Trophoblast cell (in vitro differentiated cells and primary cell): ENCODE measurements at regions not wholly inside any gene's neighbourhood (a gene's known extent, or its start where the extent isn't known, plus 50 kb on each side); places are given as distances from the start of the nearest gene placed in this dataset.

ENCODE experiments used
- DNase-seq, 2 donors: peaks; one replicate each; pipeline ENCODE4 v3.0.0-alpha.2; 2016
- H2AFZ ChIP-seq: 2 replicates; pipeline ENCODE4 v1.6.1; 2013; ENCODE audit warnings: low read length, moderate library complexity, mild to moderate bottlenecking; ENCODE audit not compliant: insufficient read depth, poor library complexity
- H2AK5ac ChIP-seq: 2 replicates; pipeline ENCODE4 v1.6.1; 2013; ENCODE audit warnings: mild to moderate bottlenecking, low read length
- H2BK120ac ChIP-seq: 2 replicates; pipeline ENCODE4 v1.6.1; 2013; ENCODE audit warnings: low read length, mild to moderate bottlenecking, moderate library complexity; ENCODE audit not compliant: insufficient read depth, poor library complexity
- H2BK12ac ChIP-seq: 2 replicates; pipeline ENCODE4 v1.6.1; 2013; ENCODE audit warnings: mild to moderate bottlenecking, low read length, moderate library complexity
- H2BK5ac ChIP-seq: 2 replicates; pipeline ENCODE4 v1.6.1; 2013; ENCODE audit warnings: low read length, low read depth, moderate library complexity, mild to moderate bottlenecking; ENCODE audit not compliant: poor library complexity
- H3K14ac ChIP-seq: 2 replicates; pipeline ENCODE4 v1.6.1; 2013; ENCODE audit warnings: mild to moderate bottlenecking, low read length
- H3K18ac ChIP-seq: 2 replicates; pipeline ENCODE4 v1.6.1; 2013; ENCODE audit warnings: mild to moderate bottlenecking, low read length
- H3K23ac ChIP-seq: 2 replicates; pipeline ENCODE4 v1.6.1; 2013; ENCODE audit warnings: low read length
- H3K27ac ChIP-seq: 2 replicates; pipeline ENCODE4 v1.5.1; 2013; ENCODE audit warnings: low read depth, mild to moderate bottlenecking, inconsistent platforms, low read length, moderate library complexity
- H3K27me3 ChIP-seq: 2 replicates; pipeline ENCODE4 v1.6.1; 2013; ENCODE audit warnings: inconsistent platforms, mild to moderate bottlenecking, low read length, moderate library complexity; ENCODE audit not compliant: insufficient read depth
- H3K36me3 ChIP-seq, 2 experiments: 1 replicate in 1 of 2; 2 replicates in 1 of 2; pipeline ENCODE4 v1.6.1; 2013; ENCODE audit warnings: low read length in 2 of 2, mild to moderate bottlenecking in 2 of 2, moderate library complexity in 1 of 2; ENCODE audit not compliant: insufficient read depth in 2 of 2, control insufficient read depth in 1 of 2
- H3K4ac ChIP-seq: 2 replicates; pipeline ENCODE4 v1.6.1; 2013; ENCODE audit warnings: low read depth, mild to moderate bottlenecking, low read length, moderate library complexity
- H3K4me1 ChIP-seq, 2 experiments: 1 replicate in 1 of 2; 2 replicates in 1 of 2; pipeline ENCODE4 v1.6.1; 2013; ENCODE audit warnings: low read length in 2 of 2, mild to moderate bottlenecking in 2 of 2, moderate library complexity in 1 of 2; ENCODE audit not compliant: insufficient read depth in 2 of 2, control insufficient read depth in 1 of 2
- H3K4me2 ChIP-seq: 2 replicates; pipeline ENCODE4 v1.6.1; 2013; ENCODE audit warnings: inconsistent platforms, mild to moderate bottlenecking, low read length, moderate library complexity
- H3K4me3 ChIP-seq: 2 replicates; pipeline ENCODE4 v1.5.1; 2013; ENCODE audit warnings: mild to moderate bottlenecking, low read depth, low read length, inconsistent platforms
- H3K79me1 ChIP-seq: one replicate; pipeline ENCODE4 v1.6.1; 2013; ENCODE audit warnings: low read length
- H3K79me2 ChIP-seq: 2 replicates; pipeline ENCODE4 v1.6.1; 2013; ENCODE audit warnings: low read length, mild to moderate bottlenecking; ENCODE audit not compliant: control insufficient read depth, insufficient read depth, poor library complexity
- H3K9ac ChIP-seq: 2 replicates; pipeline ENCODE4 v1.6.1; 2013; ENCODE audit warnings: mild to moderate bottlenecking, low read length
- H3K9me3 ChIP-seq: 2 replicates; pipeline ENCODE4 v1.6.1; 2013; ENCODE audit warnings: low read depth, mild to moderate bottlenecking, control low read depth, inconsistent platforms, low read length; ENCODE audit not compliant: insufficient read depth
- H4K12ac ChIP-seq: 2 replicates; pipeline ENCODE4 v1.6.1; 2013; ENCODE audit warnings: low read depth, mild to moderate bottlenecking, low read length, moderate library complexity
- H4K8ac ChIP-seq: 2 replicates; pipeline ENCODE4 v1.6.1; 2013; ENCODE audit warnings: low read depth, mild to moderate bottlenecking, low read length, moderate library complexity
- H4K91ac ChIP-seq: one replicate; pipeline ENCODE4 v1.6.1; 2013; ENCODE audit warnings: low read depth, mild to moderate bottlenecking, low read length, moderate library complexity
- WGBS: extraction: QIAGEN DNeasy Blood & Tissue Kit; methylation state at CpG from one replicate; pipeline ENCODE4 v1.1.7; 2013; ENCODE audit warnings: missing lambda C conversion rate; ENCODE audit not compliant: insufficient read length, insufficient coverage; ENCODE audit errors: extremely low coverage; 5-methylcytosine and 5-hydroxymethylcytosine counted together

DNA sequence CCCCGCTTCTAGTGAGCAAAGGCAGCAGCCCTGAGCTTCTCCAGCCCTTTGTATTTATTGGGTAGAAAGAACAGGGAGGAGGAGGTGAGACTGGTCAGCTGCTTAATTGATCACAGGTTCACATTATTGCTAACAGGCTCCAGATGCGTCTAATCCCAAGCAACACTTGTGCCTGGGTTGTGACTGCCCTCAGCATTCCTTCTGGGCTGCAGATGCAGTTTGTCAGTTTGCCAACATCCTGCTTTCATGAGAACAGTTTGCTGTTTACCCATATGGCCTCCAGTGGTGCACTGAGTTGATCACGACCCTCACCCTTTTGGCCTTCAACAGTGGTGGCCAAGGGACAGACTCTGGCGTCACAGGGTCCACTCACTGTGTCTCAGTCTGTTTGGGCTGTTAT lies 159.5 kb upstream of the ZNF516 start:
- no peak overlapping the region for H2BK5ac ChIP-seq

GRCh38 chr18:76647322-76647721 lies 152.3 kb upstream of the ZNF516 start:
- no peak overlapping the region for H3K18ac ChIP-seq
- no peaks in the 10 kb centered on the region for H3K36me3 ChIP-seq
- no peak overlapping the region for H3K4me3 ChIP-seq
- no peak overlapping the region for H3K9ac ChIP-seq
- H4K91ac ChIP-seq, result no peak overlapping the region
- H2AK5ac ChIP-seq, result no peak overlapping the region
- H3K79me2 ChIP-seq, result no peaks in the 10 kb centered on the region
- H4K8ac ChIP-seq, result no peak overlapping the region
- H2BK12ac ChIP-seq, result no peak overlapping the region
- H2BK5ac ChIP-seq, result no peak overlapping the region
- H3K14ac ChIP-seq, result no peak overlapping the region
- no peak overlapping the region for H3K4me2 ChIP-seq
- H3K79me1 ChIP-seq, result no peaks in the 10 kb centered on the region
- no peak overlapping the region for H2AFZ ChIP-seq
- H3K23ac ChIP-seq, result no peak overlapping the region
- H2BK120ac ChIP-seq, result no peak overlapping the region
- H3K27me3 ChIP-seq, result no peaks in the 10 kb centered on the region
- no peak overlapping the region for H3K4ac ChIP-seq
- no CpG with 5 or more reads among the region's 11 CpGs for WGBS
- no peaks in the 10 kb centered on the region for H3K9me3 ChIP-seq
- H3K4me1 ChIP-seq, result no peaks in the 10 kb centered on the region
- H4K12ac ChIP-seq, result no peak overlapping the region
- DNase-seq, result no peak
- no peak overlapping the region for H3K27ac ChIP-seq

More for the DNA sequence above, 159.5 kb upstream of the ZNF516 start:
- no peaks in the 10 kb centered on the region for H3K79me1 ChIP-seq
- no peak overlapping the region for H2AFZ ChIP-seq
- H3K4me3 ChIP-seq, result no peak overlapping the region
- H3K4me2 ChIP-seq, result no peak overlapping the region
- H3K9ac ChIP-seq, result no peak overlapping the region
- peaks cover 1% of the 10 kb centered on the region for H3K9me3 ChIP-seq
- no peak for DNase-seq
- H4K91ac ChIP-seq, result no peak overlapping the region
- H2AK5ac ChIP-seq, result no peak overlapping the region
- no peak overlapping the region for H3K27ac ChIP-seq
- no peak overlapping the region for H4K8ac ChIP-seq
- H2BK12ac ChIP-seq, result no peak overlapping the region
- no peaks in the 10 kb centered on the region for H3K27me3 ChIP-seq
- H3K18ac ChIP-seq, result no peak overlapping the region
- H3K79me2 ChIP-seq, result no peaks in the 10 kb centered on the region
- WGBS, result no CpG with 5 or more reads among the region's 4 CpGs
- H3K36me3 ChIP-seq, result no peaks in the 10 kb centered on the region
- H3K14ac ChIP-seq, result no peak overlapping the region
- no peaks in the 10 kb centered on the region for H3K4me1 ChIP-seq
- no peak overlapping the region for H2BK120ac ChIP-seq
- no peak overlapping the region for H4K12ac ChIP-seq
- H3K23ac ChIP-seq, result no peak overlapping the region
- no peak overlapping the region for H3K4ac ChIP-seq

GRCh38 chr18:76644580-76644979 lies 149.5 kb upstream of the ZNF516 start:
- H2BK12ac ChIP-seq, result no peak overlapping the region
- DNase-seq, result no peak
- no peak overlapping the region for H4K8ac ChIP-seq
- no peaks in the 10 kb centered on the region for H3K79me2 ChIP-seq
- H3K4ac ChIP-seq, result no peak overlapping the region
- H2BK5ac ChIP-seq, result no peak overlapping the region
- H3K36me3 ChIP-seq, result no peaks in the 10 kb centered on the region
- WGBS, result 100% methylated on average over 1 of the region's 13 CpGs
- no peak overlapping the region for H4K91ac ChIP-seq
- H3K27ac ChIP-seq, result no peak overlapping the region
- H4K12ac ChIP-seq, result no peak overlapping the region
- H2AK5ac ChIP-seq, result no peak overlapping the region
- H3K23ac ChIP-seq, result no peak overlapping the region
- H2AFZ ChIP-seq, result no peak overlapping the region
- H3K4me1 ChIP-seq, result no peaks in the 10 kb centered on the region
- H3K9ac ChIP-seq, result no peak overlapping the region
- no peak overlapping the region for H3K14ac ChIP-seq
- H3K4me3 ChIP-seq, result no peak overlapping the region
- no peaks in the 10 kb centered on the region for H3K9me3 ChIP-seq
- H2BK120ac ChIP-seq, result no peak overlapping the region
- H3K18ac ChIP-seq, result no peak overlapping the region
- no peaks in the 10 kb centered on the region for H3K79me1 ChIP-seq
- H3K4me2 ChIP-seq, result no peak overlapping the region
- H3K27me3 ChIP-seq, result no peaks in the 10 kb centered on the region

DNA sequence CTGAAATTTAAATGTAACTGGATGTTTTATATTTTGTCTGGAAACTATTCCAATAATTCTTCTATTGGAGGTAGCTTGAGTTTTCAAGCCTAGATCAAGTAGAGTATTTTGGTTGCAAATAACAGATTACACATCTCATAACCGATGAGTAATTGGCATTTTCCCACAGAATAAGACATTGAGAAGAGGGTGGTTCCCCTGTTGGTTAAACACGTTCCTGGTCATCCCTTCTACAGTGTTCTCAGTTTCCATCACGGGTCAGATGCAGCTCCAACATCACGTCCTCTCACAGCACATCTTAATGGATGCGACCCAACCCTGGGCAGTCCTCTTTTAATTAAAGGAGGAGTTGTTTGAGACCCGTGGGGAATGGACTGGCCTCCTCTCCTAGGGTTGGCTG lies 149.0 kb upstream of the ZNF516 start:
- Histone ChIP-seq H2AK5ac (no peak overlapping the region), H3K27me3 (no peaks in the 10 kb centered on the region), H3K27ac (no peak overlapping the region), H3K4ac (no peak overlapping the region), H3K36me3 (no peaks in the 10 kb centered on the region), H3K4me3 (no peak overlapping the region), H3K4me2 (no peak overlapping the region), H2BK5ac (no peak overlapping the region), H3K18ac (no peak overlapping the region), H4K12ac (no peak overlapping the region), H2AFZ (no peak overlapping the region), H4K8ac (no peak overlapping the region), H3K9me3 (no peaks in the 10 kb centered on the region), H2BK120ac (no peak overlapping the region), H2BK12ac (no peak overlapping the region), H3K4me1 (no peaks in the 10 kb centered on the region), H3K79me1 (no peaks in the 10 kb centered on the region), H3K9ac (no peak overlapping the region), H3K23ac (no peak overlapping the region), H3K14ac (no peak overlapping the region), H4K91ac (no peak overlapping the region), H3K79me2 (no peaks in the 10 kb centered on the region)
- no CpG with 5 or more reads among the region's 6 CpGs for WGBS
- DNase-seq, result no peak
